HG03520 (cell line): ENCODE measurements at regions not wholly inside any gene's neighbourhood (a gene's known extent, or its start where the extent isn't known, plus 50 kb on each side); places are given as distances from the start of the nearest gene placed in this dataset.

Experiments used
- ATAC-seq: cut with Tn5 transposase; IDR thresholded peaks from one replicate; pipeline ENCODE4 v1.9.1; 2021; ENCODE audit warnings: mild to moderate bottlenecking, moderate library complexity; ENCODE audit not compliant: unreplicated experiment

- ATAC-seq = no peak
These were observed 58.5 kb downstream of the PSMG1 start for GRCh38 chr21:39124681-39125251.

GRCh38 chr21:39123375-39123774, 59.9 kb downstream of the PSMG1 start:
- no peak for ATAC-seq

GRCh38 chr21:39121600-39122355, 61.5 kb downstream of the PSMG1 start:
- no peak for ATAC-seq

GRCh38 chr21:39120876-39121599, 62.2 kb downstream of the PSMG1 start:
- ATAC-seq = no peak

GRCh38 chr21:39119891-39120290, 63.4 kb downstream of the PSMG1 start:
- ATAC-seq = no peak

GRCh38 chr21:39118604-39119215, 64.5 kb downstream of the PSMG1 start:
- no peak for ATAC-seq

GRCh38 chr21:39118061-39118460, 65.2 kb downstream of the PSMG1 start:
- ATAC-seq = no peak

- ATAC-seq = no peak
These were observed 65.7 kb downstream of the PSMG1 start for GRCh38 chr21:39117440-39117970.

GRCh38 chr21:39116761-39117439, 66.4 kb downstream of the PSMG1 start:
- no peak for ATAC-seq

GRCh38 chr21:39115576-39116235, 67.5 kb downstream of the PSMG1 start:
- ATAC-seq = no peak

- no peak for ATAC-seq
These were observed 68.2 kb downstream of the PSMG1 start for GRCh38 chr21:39114871-39115575.

GRCh38 chr21:39111931-39112550, 71.2 kb downstream of the PSMG1 start:
- ATAC-seq = no peak

GRCh38 chr21:39110431-39110830, 72.8 kb downstream of the PSMG1 start:
- no peak for ATAC-seq

- no peak for ATAC-seq
These were observed 73.5 kb downstream of the PSMG1 start for GRCh38 chr21:39109596-39110210.

- no peak for ATAC-seq
These were observed 74.1 kb downstream of the PSMG1 start for GRCh38 chr21:39109163-39109530.

- no peak for ATAC-seq
These were observed 74.7 kb downstream of the PSMG1 start for GRCh38 chr21:39108291-39109162.

GRCh38 chr21:39107739-39108138, 75.5 kb downstream of the PSMG1 start:
- no peak for ATAC-seq
